B cell (primary cell): ENCODE measurements at regions not wholly inside any gene's neighbourhood (a gene's known extent, or its start where the extent isn't known, plus 50 kb on each side); places are given as distances from the start of the nearest gene placed in this dataset.

Source experiments
- ATAC-seq: fragments of 200-7000 bp; cut with Tn5 transposase; one replicate; pipeline ENCODE4 v1.10.0; 2021; ENCODE audit warnings: low read depth, mild to moderate bottlenecking, moderate number of reproducible peaks, moderate library complexity
- CTCF ChIA-PET: fragments of 350-600 bp; sonication (Branson Sonifier 250); formaldehyde crosslinking; loops from one replicate; lab custom pipeline; 2021; ENCODE audit warnings: antibody characterized with exemption, inconsistent platforms; lab: Charles Lee
- POLR2A ChIA-PET: fragments of 350-600 bp; sonication (Branson Sonifier 250); formaldehyde crosslinking; loops from one replicate; lab custom pipeline; 2021; ENCODE audit warnings: antibody characterized with exemption; lab: Charles Lee
- DNase-seq: peaks from one replicate; pipeline ENCODE4 v3.0.0; 2013
- H2AFZ ChIP-seq: 2 replicates; pipeline ENCODE4 v1.6.1; 2012; ENCODE audit warnings: mild to moderate bottlenecking, low read depth, low read length; ENCODE audit not compliant: insufficient read depth, poor library complexity, severe bottlenecking
- H3K27ac ChIP-seq, 2 donors: 1 replicate in 1 of 2; 2 replicates in 1 of 2; pipeline ENCODE4 v1.5.1; 2012 to 2013; ENCODE audit warnings: low read length in 2 of 2, mild to moderate bottlenecking in 2 of 2, moderate library complexity in 1 of 2
- H3K27me3 ChIP-seq, 4 experiments: fragments of 200-600 bp in 1 of 4; sonication (generic) in 1 of 4; replicated peaks in 1 of 4; 1 replicate in 2 of 4; 2 replicates in 2 of 4; pipeline versions ENCODE4 v1.6.1 to v1.7.0; 2013 to 2016; ENCODE audit warnings: low read length in 3 of 4, mild to moderate bottlenecking in 2 of 4, mixed read lengths in 1 of 4, moderate library complexity in 1 of 4; ENCODE audit not compliant: insufficient read depth in 4 of 4, control insufficient read depth in 3 of 4; ENCODE audit errors: control extremely low read depth in 1 of 4
- H3K36me3 ChIP-seq, 2 experiments: replicated peaks in 1 of 2; 1 replicate in 1 of 2; 2 replicates in 1 of 2; pipeline versions ENCODE4 v1.6.1 to v1.7.1; 2013; ENCODE audit warnings: low read length in 1 of 2; ENCODE audit not compliant: insufficient read depth in 2 of 2, control insufficient read depth in 1 of 2; ENCODE audit errors: control extremely low read depth in 1 of 2, extremely low read depth in 1 of 2
- H3K4me1 ChIP-seq, 2 donors: fragments of 200-600 bp in 1 of 2; sonication (generic) in 1 of 2; 1 replicate in 1 of 2; 2 replicates in 1 of 2; pipeline versions ENCODE4 v1.5.1 to v1.6.1; 2013 to 2017; ENCODE audit warnings: low read length in 2 of 2; ENCODE audit not compliant: control insufficient read depth in 2 of 2, insufficient read depth in 2 of 2
- H3K4me2 ChIP-seq: replicated peaks from 2 replicates; pipeline ENCODE3; 2012; ENCODE audit warnings: mild to moderate bottlenecking, low read depth, low read length; ENCODE audit not compliant: poor library complexity, severe bottlenecking
- H3K4me3 ChIP-seq, 5 experiments: fragments of 200-600 bp in 1 of 5; sonication (generic) in 1 of 5; 1 replicate in 3 of 5; 2 replicates in 2 of 5; pipeline versions ENCODE4 v1.5.1 to v1.7.0; 2011 to 2016; ENCODE audit warnings: low read length in 4 of 5, mild to moderate bottlenecking in 4 of 5, low read depth in 2 of 5, control low read depth in 1 of 5, moderate library complexity in 1 of 5; ENCODE audit not compliant: insufficient read depth in 1 of 5; ENCODE audit errors: control extremely low read depth in 1 of 5, extremely low read depth in 1 of 5
- H3K79me2 ChIP-seq: fragments of 200-600 bp; sonication (generic); one replicate; pipeline ENCODE4 v1.6.0; 2016; ENCODE audit warnings: low read length; ENCODE audit not compliant: control insufficient read depth, insufficient read depth
- H3K9ac ChIP-seq: fragments of 200-600 bp; sonication (generic); 2 replicates; pipeline ENCODE4 v1.6.1; 2017; ENCODE audit warnings: mild to moderate bottlenecking, low read length, moderate library complexity
- H3K9me3 ChIP-seq, 3 donors: one replicate each; pipeline versions ENCODE4 v1.6.1 to v1.7.1; 2013; ENCODE audit warnings: low read length in 2 of 3; ENCODE audit not compliant: control insufficient read depth in 2 of 3, insufficient read depth in 1 of 3; ENCODE audit errors: control extremely low read depth in 1 of 3
- H4K20me1 ChIP-seq: 2 replicates; pipeline ENCODE4 v1.6.0; 2012; ENCODE audit warnings: mild to moderate bottlenecking, low read length; ENCODE audit not compliant: insufficient read depth, control insufficient read depth, poor library complexity, severe bottlenecking
- H3K27ac Mint-ChIP-seq: one replicate; pipeline ENCODE4 v1.8.0; 2021; ENCODE audit warnings: mixed read lengths
- H3K27me3 Mint-ChIP-seq: one replicate; pipeline ENCODE4 v1.8.0; 2021; ENCODE audit warnings: mixed read lengths
- H3K4me1 Mint-ChIP-seq: one replicate; pipeline ENCODE4 v1.8.0; 2021; ENCODE audit warnings: mixed read lengths
- H3K4me3 Mint-ChIP-seq: one replicate; pipeline ENCODE4 v1.8.0; 2021; ENCODE audit warnings: mixed read lengths
- H3K9me3 Mint-ChIP-seq: one replicate; pipeline ENCODE4 v1.8.0; 2022; ENCODE audit warnings: mixed read lengths; ENCODE audit not compliant: insufficient read depth
- CTCF ChIP-seq: fragments of 200-600 bp; IDR thresholded peaks from one replicate; pipeline ENCODE4 v1.8.0; 2022; ENCODE audit warnings: antibody characterized with exemption, mild to moderate bottlenecking
- EZH2 ChIP-seq: IDR thresholded peaks from 2 replicates; pipeline ENCODE4 v1.6.1; 2012; ENCODE audit warnings: borderline replicate concordance, low read depth, mild to moderate bottlenecking, moderate library complexity, low read length; ENCODE audit not compliant: insufficient read depth, poor library complexity, severe bottlenecking
- WGBS: methylation state at CpG from one replicate; pipeline ENCODE4 v1.1.5; 2013; ENCODE audit warnings: missing lambda C conversion rate; ENCODE audit not compliant: insufficient coverage; 5-methylcytosine and 5-hydroxymethylcytosine counted together
- intact Hi-C: fragments of 100-400 bp; cut with micrococcal nuclease; formaldehyde crosslinking; loops from one replicate; pipeline ENCODE4 v1.10.0; 2022

DNA sequence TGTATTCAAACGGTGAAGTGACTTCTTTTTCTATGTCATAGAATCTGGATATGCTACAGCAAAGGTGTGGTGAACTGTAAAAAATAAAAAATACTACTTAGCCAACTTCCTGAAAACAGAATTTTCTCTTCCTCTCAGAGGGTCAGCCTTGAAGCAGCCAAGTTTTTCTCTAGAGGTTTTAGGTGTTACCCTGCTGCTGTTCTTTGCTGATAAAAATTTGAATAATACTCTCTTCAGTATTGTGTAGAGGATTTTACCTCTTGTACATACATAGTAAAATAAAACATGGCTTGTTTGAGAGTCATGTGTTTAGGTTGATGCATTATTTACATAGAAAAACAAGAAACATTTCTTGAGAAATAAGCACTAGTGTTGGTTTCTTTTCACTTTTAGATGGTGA lies 458.4 kb downstream of the TBC1D32 start:
- Histone ChIP-seq H3K27ac (peak overlapping the region; percentile 79 to 82), H4K20me1 (no peaks in the 10 kb centered on the region), H2AFZ (no peak overlapping the region), H3K4me3 (no peak overlapping the region), H3K9me3 (peaks cover 0 to 34% (median 0%) of the 10 kb centered on the region in 3 donors), H3K79me2 (no peaks in the 10 kb centered on the region), H3K9ac (peak overlapping the region; percentile 33), H3K36me3 (no peaks in the 10 kb centered on the region), H3K27me3 (no peaks in the 10 kb centered on the region), H3K4me1 (peaks cover 17% of the 10 kb centered on the region in 2 donors), H3K4me2 (peak overlapping the region; percentile 60)
- POLR2A ChIA-PET = no interaction called here
- Mint-ChIP-seq H3K9me3 (no peaks in the 10 kb centered on the region), H3K27ac (peak overlapping the region; percentile 88), H3K4me3 (peak overlapping the region; percentile 49), H3K4me1 (peaks cover 23% of the 10 kb centered on the region), H3K27me3 (no peaks in the 10 kb centered on the region)
- TF ChIP-seq CTCF (no peak), EZH2 (no peak)
- no CpG with 5 or more reads among the region's 1 CpG for WGBS
- DNase-seq (peak; percentile 59), ATAC-seq (peak; percentile 70)
- CTCF ChIA-PET = no interaction called here
- intact Hi-C loops = no loop called here

- Histone ChIP-seq H3K27me3 (no peaks in the 10 kb centered on the region), H3K4me3 (no peak overlapping the region), H3K36me3 (no peaks in the 10 kb centered on the region), H3K4me1 (peaks cover 17% of the 10 kb centered on the region in 2 donors), H4K20me1 (no peaks in the 10 kb centered on the region), H3K27ac (no peak overlapping the region), H3K9ac (no peak overlapping the region), H3K4me2 (no peak overlapping the region), H2AFZ (no peak overlapping the region), H3K79me2 (no peaks in the 10 kb centered on the region), H3K9me3 (peaks cover 0 to 34% (median 0%) of the 10 kb centered on the region in 3 donors)
- POLR2A ChIA-PET = interaction anchor here (0.7 kb wide), 1 partner anchor 1872 kb away, joined by 7 read pairs; no protein-coding TSS in a partner anchor
- Mint-ChIP-seq H3K27me3 (no peaks in the 10 kb centered on the region), H3K4me3 (no peak overlapping the region), H3K4me1 (peaks cover 23% of the 10 kb centered on the region), H3K27ac (no peak overlapping the region), H3K9me3 (no peaks in the 10 kb centered on the region)
- intact Hi-C loops = no loop called here
- no peak for DNase-seq
- no peak for TF ChIP-seq CTCF
- TF ChIP-seq EZH2 = no peak
- 85% methylated on average over 3 of the region's 6 CpGs for WGBS
- no peak for ATAC-seq
- CTCF ChIA-PET = no interaction called here
Observed at GRCh38 chr6:120874422-120874821, 459.9 kb downstream of the TBC1D32 start.
